ENCODE measurements at regions not wholly inside any gene's neighbourhood (a gene's known extent, or its start where the extent isn't known, plus 50 kb on each side); places are given as distances from the start of the nearest gene placed in this dataset.
"Not testable (repeated sequence)": the region's sequence is repeated elsewhere in the genome, so short reads cannot be mapped to it uniquely, and the experiment has no call there.

GRCh38 chr5:99617335-99617734, 688.5 kb upstream of the CHD1 start:
- in situ Hi-C loops (cut with HindIII; ENCODE audit: low sequenced_read_pairs), result no loop called here

DNA sequence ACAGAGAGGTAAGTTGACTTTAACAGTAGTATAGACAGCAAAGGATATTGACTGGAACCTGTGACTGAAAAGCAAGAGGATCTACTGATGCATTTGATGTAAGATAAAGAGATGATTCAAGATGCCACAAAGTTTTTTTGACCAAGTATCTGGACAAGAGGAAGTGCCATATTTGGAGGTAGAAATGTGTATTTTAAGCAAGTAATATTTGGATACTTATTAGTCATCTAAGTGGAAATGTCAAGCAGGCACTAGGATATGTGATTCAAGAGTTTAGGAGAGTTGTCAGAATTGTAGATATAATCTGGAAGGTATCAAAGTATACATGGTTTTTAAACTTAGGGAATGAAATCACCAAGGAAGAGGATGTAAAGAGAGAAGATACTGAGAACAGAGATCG, 686.1 kb upstream of the CHD1 start:
- in situ Hi-C loops (cut with HindIII; ENCODE audit: low sequenced_read_pairs), result no loop called here

- in situ Hi-C loops (cut with HindIII; ENCODE audit: low sequenced_read_pairs), result no loop called here
These were observed 678.3 kb upstream of the CHD1 start for GRCh38 chr5:99607124-99607523.

DNA sequence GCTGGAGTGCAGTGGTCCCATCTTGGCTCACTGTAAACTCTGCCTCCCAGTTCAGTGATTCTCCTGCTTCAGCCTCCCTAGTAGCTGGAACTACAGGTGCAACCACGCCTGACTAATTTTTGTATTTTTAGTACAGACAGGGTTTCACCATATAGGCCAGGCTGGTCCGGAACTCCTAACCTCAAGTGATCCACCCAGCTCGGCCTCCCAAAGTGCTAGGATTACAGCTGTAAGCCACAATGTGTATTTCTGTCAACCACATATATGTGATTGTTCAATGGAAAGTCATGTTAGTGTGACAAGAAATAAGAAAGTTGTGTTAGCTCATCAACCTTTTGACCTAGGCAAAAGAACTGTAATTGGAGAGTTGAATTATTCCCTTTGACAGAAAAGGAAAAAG, 677.1 kb upstream of the CHD1 start:
- in situ Hi-C loops (cut with HindIII; ENCODE audit: low sequenced_read_pairs), result no loop called here

GRCh38 chr5:99600952-99601351, 672.1 kb upstream of the CHD1 start:
- in situ Hi-C loops (cut with HindIII; ENCODE audit: low sequenced_read_pairs), result no loop called here

DNA sequence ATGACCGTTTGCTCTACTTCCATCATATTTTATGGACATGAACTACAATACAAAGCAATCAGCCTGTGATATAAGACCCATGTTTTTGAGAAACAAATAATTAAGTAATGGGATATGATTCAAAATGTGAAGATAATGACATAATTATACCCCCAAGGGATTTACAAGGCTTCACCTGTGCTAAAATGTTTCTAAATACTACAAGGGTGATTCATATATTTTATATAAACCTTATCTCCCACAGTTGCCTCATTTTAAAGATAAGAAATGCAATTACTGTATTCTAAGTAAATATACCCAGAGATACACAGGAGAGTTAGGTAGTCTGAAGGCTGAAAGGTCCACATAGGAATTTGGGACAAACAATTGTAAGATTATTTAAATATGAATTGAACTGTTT, 662.0 kb upstream of the CHD1 start:
- in situ Hi-C loops (cut with HindIII; ENCODE audit: low sequenced_read_pairs), result no loop called here

DNA sequence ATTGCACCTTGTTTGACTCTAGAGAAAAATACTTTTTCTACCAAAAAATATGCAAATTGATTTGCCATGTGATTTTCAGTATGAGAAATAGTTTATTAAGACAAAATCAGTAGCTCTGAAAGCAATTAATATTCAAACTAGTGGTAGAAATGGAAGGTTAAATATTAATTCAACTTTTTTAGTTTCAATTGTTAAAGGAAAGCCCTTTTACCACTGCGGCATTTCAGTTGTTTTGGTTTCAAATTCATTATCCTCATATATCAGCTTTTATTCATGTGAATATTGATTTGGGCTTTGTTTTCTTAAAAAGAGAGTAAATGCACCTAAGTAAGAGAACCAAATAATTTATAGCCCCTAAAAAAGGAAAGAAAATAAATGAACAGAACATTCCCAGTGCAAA, 660.6 kb upstream of the CHD1 start:
- in situ Hi-C loops (cut with HindIII; ENCODE audit: low sequenced_read_pairs), result no loop called here

DNA sequence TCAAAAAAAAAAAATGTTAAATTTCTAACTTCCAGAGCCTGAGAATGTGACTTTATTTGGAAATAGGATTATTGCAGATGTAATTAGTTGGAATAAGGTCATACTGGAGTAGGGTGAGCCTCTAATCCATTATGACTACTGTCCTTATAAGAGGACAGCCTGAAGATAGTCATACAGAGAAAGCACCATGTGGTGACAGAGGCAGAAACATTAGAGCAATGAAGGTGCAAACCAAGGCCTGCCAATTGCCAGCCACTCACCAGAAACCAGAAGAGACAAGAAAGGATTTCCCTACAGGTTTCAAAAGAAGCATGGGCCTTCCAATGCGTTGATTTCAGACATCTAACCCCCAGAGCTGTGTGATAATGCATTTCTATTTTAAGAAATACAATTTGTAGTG, 659.2 kb upstream of the CHD1 start:
- in situ Hi-C loops (cut with HindIII; ENCODE audit: low sequenced_read_pairs), result no loop called here

- in situ Hi-C loops (cut with HindIII; ENCODE audit: low sequenced_read_pairs), result no loop called here
These were observed 658.1 kb upstream of the CHD1 start for GRCh38 chr5:99586878-99587277.

DNA sequence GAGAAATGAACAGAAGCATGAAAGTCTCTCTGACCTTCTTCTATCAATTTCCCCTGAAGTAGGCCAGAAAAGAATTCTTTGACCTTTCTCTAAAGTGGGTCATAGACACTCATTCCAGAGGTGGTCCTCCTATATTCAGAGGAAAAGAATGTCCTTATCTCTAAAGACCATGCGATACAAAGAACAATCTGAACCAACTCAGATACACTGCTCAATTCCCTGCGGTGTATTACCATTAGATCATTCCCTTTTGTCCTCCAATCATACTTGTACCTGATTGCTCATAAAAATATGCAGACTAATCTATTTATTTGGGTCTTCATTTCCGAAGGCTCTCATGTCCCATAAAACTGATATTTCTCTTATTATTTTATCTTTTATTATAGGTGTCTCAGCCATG, 652.4 kb upstream of the CHD1 start:
- in situ Hi-C loops (cut with HindIII; ENCODE audit: low sequenced_read_pairs), result not testable (repeated sequence)

DNA sequence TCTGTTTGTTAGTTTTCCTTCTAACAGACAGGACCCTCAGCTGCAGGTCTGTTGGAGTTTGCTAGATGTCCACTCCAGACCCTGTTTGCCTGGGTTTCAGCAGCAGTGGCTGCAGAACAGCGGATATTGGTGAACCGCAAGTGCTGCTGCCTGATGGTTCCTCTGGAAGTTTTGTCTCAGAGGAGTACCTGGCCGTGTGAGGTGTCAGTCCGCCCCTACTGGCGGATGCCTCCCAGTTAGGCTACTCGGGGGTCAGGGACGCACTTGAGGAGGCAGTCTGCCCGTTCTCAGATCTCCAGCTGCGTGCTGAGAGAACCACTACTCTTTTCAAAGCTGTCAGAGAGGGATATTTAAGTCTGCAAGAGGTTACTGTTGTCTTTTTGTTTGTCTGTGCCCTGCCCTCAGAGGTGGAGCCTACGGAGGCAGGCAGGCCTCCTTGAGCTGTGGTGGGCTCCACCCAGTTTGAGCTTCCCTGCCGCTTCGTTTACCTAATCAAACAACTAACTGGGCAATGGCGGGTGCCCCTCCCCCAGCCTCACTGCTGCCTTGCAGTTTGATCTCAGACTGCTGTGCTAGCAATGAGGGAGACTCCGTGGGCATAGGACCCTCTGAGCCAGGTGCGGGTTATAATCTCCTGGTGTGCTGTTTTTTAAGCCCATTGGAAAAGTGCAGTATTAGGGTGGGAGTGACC, 634.3 kb upstream of the CHD1 start:
- in situ Hi-C loops (cut with HindIII; ENCODE audit: low sequenced_read_pairs), result not testable (repeated sequence)

DNA sequence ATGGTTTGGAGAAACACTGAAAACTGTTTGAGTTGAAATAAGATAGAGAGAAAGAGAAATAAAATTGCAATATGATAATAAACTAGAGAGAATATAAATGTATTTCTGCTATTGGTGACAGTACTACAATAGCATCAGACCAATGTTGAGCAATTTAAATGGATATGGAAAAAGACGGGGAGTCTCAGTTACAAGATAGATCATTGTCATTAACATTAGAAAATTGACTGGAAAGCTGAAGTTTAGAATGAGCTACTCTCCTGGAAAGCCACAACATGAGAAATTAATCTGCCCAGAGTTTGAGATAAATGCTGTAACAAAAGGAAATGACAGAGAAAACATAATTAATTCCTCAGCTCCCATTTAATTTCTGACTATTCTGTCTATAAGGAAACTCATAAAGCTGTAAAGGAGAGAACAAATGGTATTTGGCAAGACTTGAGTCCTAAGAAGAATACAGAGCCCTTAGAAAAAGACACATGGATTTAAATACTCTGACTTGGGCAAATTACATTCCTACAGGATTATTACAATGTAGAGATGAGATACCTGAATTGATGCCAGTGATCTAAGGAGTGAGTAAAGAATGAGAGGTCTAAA, 624.5 kb upstream of the CHD1 start:
- in situ Hi-C loops (cut with HindIII; ENCODE audit: low sequenced_read_pairs), result no loop called here

GRCh38 chr5:99544356-99544755, 615.5 kb upstream of the CHD1 start:
- in situ Hi-C loops (cut with HindIII; ENCODE audit: low sequenced_read_pairs), result no loop called here

DNA sequence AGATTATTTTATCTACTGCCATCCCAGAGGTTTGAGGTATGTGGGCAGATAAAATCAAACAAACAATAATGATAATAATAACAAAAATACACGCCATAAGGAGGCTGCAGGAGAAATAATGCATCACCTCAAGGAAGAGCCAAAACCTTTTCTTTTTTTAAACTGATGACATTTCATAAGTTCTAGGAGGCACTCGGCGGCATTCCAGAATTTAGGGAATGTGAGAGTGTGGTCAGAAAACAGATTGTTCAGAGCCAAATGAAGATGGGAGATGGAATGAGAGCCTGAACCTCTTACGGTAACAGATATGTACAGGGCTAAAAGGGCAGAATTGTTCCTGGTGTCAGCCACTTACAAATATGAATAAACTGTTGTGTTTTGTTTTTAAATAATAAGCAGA, 615.0 kb upstream of the CHD1 start:
- in situ Hi-C loops (cut with HindIII; ENCODE audit: low sequenced_read_pairs), result no loop called here

DNA sequence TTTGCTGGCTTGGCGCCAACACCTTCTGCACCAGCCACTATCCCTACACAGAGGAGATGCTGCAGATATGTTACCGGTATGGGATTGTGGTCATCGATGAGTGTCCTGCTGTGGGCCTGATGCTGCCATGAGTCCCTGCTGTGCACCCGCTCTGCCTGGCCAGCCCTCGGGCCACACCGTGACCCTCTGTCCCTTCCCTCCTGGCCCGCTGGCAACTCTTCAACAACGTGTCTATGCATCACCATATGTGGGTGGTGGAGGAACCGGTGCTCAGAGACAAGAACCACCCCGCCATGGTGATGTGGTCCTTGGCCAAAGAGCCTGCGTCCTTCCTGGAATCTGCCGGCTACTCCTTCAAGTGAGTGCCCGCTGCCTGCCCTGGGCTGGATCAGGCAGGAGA, 605.4 kb upstream of the CHD1 start:
- in situ Hi-C loops (cut with HindIII; ENCODE audit: low sequenced_read_pairs), result not testable (repeated sequence)

DNA sequence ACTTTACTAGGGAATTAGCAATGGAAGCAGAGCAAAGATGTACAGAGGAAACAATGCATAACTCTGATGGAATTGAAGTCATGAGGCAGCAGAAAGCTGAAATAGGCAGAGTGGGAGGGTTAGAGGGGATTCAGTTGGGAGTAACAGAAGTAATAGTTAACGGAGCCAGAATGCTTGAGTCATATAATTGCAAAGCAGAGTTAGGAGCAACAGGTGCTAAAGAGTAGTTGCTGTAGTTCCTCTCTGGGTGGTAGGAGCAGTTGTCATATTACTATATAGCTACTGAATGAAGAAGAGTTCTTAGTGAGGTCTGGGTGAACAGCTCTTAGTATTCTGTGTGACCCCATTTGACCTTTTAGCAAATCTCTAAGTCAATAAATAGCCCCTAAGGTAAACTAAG, 592.9 kb upstream of the CHD1 start:
- in situ Hi-C loops (cut with HindIII; ENCODE audit: low sequenced_read_pairs), result not testable (repeated sequence)

- in situ Hi-C loops (cut with HindIII; ENCODE audit: low sequenced_read_pairs), result not testable (repeated sequence)
These were observed 587.2 kb upstream of the CHD1 start for GRCh38 chr5:99515864-99516490.

GRCh38 chr5:99510237-99510866, 581.5 kb upstream of the CHD1 start:
- in situ Hi-C loops (cut with HindIII; ENCODE audit: low sequenced_read_pairs), result not testable (repeated sequence)

GRCh38 chr5:99509064-99509463, 580.3 kb upstream of the CHD1 start:
- in situ Hi-C loops (cut with HindIII; ENCODE audit: low sequenced_read_pairs), result not testable (repeated sequence)

DNA sequence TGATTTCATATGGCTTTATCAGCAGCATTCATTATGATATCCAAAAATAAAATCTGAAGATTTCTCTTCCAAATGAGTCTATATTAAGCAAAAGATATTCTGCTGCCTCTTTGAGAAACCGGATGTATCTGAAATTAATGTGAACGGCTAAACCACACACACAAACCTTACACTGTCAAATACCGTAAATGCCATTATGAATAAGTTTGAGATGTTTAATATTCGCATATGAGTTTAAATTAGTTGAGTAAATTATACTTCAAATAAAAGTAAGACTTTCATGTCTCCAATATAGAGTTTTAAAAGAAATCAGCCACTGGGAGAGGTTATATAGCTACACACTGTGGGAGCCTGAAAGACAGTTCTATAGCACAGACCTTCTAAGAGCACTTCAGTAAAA, 566.6 kb upstream of the CHD1 start:
- in situ Hi-C loops (cut with HindIII; ENCODE audit: low sequenced_read_pairs), result not testable (repeated sequence)

DNA sequence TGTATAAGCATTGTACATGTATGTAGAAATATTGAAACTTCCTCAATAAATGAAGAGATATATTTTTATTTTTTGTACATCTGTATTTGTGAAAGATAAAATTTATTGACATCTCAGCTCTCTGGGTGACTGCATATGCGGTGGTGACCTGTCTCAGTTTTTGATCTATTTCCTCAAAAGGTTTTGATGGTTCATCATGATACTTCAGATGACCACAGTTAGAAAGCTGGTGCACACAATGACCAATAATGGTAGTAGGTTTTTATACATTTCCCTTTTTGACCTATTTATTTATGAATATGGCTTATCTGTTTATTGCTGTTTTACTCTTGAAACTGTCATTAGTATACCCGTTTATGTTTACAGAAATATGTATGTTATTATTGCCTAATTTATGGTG, 549.6 kb upstream of the CHD1 start:
- in situ Hi-C loops (cut with HindIII; ENCODE audit: low sequenced_read_pairs), result not testable (repeated sequence)

DNA sequence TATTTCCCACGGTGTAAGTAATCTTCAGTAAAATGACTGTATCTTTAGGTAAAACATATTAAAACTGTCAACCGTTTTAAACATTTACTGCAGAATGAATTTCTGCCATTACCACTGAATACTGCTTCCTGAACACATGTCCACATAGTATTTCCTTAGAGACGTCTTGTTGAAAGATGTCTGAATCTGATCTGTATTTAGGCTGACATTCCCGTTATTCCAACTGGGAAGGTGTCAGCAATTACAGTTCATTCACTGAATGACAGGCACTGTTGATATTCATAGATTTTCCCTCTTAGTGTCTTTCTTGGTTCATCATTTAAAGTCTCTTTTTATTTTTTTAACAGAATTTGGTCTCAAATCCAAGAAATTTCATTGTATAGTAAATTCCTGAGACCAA, 544.5 kb upstream of the CHD1 start:
- in situ Hi-C loops (cut with HindIII; ENCODE audit: low sequenced_read_pairs), result not testable (repeated sequence)
